GM12873 (cell line): ENCODE measurements at regions not wholly inside any gene's neighbourhood (a gene's known extent, or its start where the extent isn't known, plus 50 kb on each side); places are given as distances from the start of the nearest gene placed in this dataset.

Experiments used
- CTCF ChIP-seq: IDR thresholded peaks from 2 replicates; pipeline ENCODE4 v1.5.1; 2012; ENCODE audit warnings: low read depth, mild to moderate bottlenecking, moderate library complexity, low read length, control low read depth; ENCODE audit not compliant: insufficient read depth; ENCODE audit errors: missing control alignments

DNA sequence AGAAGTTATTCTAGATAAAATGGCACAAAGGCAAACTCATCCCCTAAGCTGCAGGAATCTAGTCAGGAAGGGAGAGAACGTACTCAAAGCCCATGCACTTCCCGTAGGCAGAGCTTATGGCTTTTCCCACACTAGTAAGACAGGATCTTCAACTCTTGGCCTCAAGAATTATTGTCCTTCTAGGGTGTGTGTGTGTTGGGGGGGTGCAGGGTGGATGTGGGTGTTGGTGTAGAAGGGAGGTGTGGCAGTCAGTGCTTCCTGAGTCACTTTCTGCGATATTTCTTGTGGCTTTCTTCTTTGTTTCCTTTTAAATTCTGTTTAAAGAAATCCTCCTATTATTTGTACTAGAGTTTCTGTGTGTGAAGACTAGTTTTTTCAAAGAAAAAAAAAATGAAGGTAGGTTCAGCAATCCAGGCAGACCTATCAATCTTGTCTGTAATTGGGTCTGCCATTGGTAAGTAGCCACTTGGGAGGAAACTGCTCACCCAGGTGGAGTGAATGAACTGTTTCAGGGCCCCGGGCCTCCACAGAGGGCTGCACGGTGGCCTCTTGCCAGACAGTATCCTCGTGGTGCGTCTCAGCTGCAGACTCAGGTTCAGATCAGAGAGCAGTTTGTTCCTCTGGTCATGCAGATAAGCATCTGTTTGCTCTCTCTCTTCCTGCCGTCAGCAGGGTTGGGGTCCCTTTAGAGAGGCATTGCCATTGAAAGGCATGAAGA is 131.9 kb downstream of the NPR3 start:
- no peak for TF ChIP-seq CTCF

DNA sequence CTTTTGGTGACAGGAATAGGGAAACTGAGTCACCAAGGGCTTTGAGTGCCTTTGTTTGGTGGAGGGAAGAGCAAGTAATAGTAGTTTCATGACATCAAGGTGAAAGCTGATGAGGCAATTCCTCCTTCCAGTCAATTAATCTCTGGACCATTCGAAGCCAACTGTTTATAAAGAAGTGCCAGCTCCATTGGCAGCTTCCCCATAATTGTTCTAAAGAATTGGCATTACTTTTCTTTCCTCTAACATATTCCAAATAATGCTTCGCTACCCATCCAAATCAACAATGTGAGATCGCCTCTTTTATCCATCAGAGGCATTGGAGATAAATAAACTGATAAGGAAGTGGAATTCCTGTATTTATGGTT is 132.4 kb downstream of the NPR3 start:
- no peak for TF ChIP-seq CTCF

- no peak for TF ChIP-seq CTCF
Observed at GRCh38 chr5:32845171-32845570, 134.1 kb downstream of the NPR3 start.

DNA sequence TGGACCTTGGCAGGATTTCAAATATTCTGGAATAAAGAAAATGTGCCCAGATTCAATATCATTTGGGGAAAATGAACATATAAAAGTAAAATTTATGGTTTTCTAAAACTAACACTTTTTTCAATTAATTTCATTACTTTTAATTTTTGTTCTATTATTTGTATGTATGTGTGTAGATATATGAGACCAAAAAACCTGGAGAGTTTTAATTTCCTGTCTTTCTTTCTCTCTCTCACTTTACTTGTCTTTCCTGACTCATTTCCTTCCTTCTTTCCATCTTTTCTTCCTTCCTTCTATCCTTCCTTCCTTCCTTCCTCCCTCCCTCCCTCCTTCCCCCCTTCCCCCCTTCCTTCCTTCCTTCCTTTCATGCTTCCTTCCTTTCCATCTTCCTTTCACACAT is 137.0 kb downstream of the NPR3 start:
- TF ChIP-seq CTCF = no peak

DNA sequence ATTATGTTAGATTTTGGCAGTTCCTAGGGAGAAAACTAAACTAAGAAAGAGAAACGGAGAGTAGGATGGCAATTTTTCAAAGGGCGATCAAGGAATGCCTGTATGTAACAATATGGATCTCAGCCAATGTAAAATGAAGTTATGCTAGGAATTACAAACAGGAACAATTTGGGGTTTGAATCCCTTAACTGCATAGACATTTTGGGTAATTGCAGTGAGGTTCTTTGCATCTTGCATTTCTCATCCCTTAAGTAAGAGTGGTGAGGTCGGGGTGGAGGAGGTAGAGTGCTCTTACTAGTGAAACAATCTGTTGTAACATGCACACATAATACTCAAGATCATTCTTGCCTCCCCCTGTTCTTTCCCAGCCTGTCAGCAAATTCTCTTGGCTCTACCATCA is 137.6 kb downstream of the NPR3 start:
- no peak for TF ChIP-seq CTCF

GRCh38 chr5:32850817-32851496 is 139.8 kb downstream of the NPR3 start:
- no peak for TF ChIP-seq CTCF

- TF ChIP-seq CTCF = no peak
Observed at GRCh38 chr5:32851559-32852173, 140.5 kb downstream of the NPR3 start.
